ENCODE measurements at regions not wholly inside any gene's neighbourhood (a gene's known extent, or its start where the extent isn't known, plus 50 kb on each side); places are given as distances from the start of the nearest gene placed in this dataset.

DNA sequence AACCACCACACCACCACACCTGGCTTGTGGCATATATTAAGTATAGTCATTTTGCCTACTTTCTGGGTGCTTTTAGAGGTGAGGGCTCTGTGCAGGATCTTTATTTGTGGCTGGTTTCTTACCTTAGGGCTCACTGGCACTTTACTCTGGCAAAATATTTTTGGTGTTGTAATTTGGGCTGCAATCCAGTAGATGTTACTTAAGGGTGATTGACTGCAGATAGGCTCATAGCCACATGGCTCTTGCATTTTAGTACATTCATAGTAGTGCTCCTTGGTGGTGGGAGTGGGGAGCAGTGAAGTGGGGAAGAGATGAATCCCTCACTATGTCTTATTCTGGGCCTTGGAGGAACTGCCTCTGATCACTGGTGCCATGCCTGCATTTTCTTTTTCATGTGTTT, 376.1 kb upstream of the GRIN3A start:
- Histone ChIP-seq H3K9me3 (replicated peaks; ENCODE audit: insufficient read depth, low read length) (no peaks in the 10 kb centered on the region), H4K20me1 (ENCODE audit: insufficient read depth, low read length) (no peaks in the 10 kb centered on the region), H3K4me1 (ENCODE audit: low read length) (no peaks in the 10 kb centered on the region), H3K27me3 (replicated peaks; ENCODE audit: insufficient read depth, low read length) (no peaks in the 10 kb centered on the region), H3K4me2 (ENCODE audit: low read depth, low read length) (no peak overlapping the region), H3K9ac (ENCODE audit: low read length) (no peak overlapping the region), H3K4me3 (ENCODE audit: low read length) (no peak overlapping the region), H2AFZ (ENCODE audit: low read length) (no peak overlapping the region), H3K27ac (ENCODE audit: low read length) (no peak overlapping the region), H3K9me2 (replicated peaks; ENCODE audit: insufficient read depth, low read length) (no peaks in the 10 kb centered on the region), H3K79me2 (ENCODE audit: low read length) (no peaks in the 10 kb centered on the region), H3F3A (ENCODE audit: insufficient read depth, low read length) (no peaks in the 10 kb centered on the region), H3K36me3 (replicated peaks; ENCODE audit: insufficient read depth, low read length) (no peaks in the 10 kb centered on the region)
- no peak for DNase-seq
- TF ChIP-seq EZH2phosphoT487 (IDR thresholded peaks at IDR 0.05; ENCODE audit: low read length) (no peak), EZH2 (optimal IDR thresholded peaks at IDR 0.05; ENCODE audit: low read depth, low read length) (no peak)
- TF ChIP-seq, protein P1, sequence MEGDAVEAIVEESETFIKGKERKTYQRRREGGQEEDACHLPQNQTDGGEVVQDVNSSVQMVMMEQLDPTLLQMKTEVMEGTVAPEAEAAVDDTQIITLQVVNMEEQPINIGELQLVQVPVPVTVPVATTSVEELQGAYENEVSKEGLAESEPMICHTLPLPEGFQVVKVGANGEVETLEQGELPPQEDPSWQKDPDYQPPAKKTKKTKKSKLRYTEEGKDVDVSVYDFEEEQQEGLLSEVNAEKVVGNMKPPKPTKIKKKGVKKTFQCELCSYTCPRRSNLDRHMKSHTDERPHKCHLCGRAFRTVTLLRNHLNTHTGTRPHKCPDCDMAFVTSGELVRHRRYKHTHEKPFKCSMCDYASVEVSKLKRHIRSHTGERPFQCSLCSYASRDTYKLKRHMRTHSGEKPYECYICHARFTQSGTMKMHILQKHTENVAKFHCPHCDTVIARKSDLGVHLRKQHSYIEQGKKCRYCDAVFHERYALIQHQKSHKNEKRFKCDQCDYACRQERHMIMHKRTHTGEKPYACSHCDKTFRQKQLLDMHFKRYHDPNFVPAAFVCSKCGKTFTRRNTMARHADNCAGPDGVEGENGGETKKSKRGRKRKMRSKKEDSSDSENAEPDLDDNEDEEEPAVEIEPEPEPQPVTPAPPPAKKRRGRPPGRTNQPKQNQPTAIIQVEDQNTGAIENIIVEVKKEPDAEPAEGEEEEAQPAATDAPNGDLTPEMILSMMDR (IDR thresholded peaks at IDR 0.05; ENCODE audit: low read length): no peak

DNA sequence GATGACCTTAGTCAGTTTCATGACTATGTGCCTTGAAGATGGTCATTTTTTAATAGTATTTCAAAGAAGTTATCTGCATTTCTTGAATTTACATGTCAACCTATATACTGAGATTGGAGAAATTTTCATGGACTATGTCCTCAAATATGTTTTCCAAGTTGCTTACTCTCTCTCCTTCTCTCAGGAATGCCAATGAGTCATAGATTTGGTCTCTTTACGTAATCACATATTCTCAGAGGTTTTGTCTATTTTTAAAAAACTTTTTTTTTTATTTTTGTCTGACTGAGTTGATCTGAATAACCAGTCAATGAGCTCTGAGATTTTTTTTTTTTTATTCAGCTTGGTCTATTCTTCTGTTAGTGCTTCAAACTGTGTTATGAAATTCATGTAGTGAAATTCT, 374.7 kb upstream of the GRIN3A start:
- Histone ChIP-seq H3F3A (ENCODE audit: insufficient read depth, low read length) (no peaks in the 10 kb centered on the region), H2AFZ (ENCODE audit: low read length) (no peak overlapping the region), H3K4me2 (ENCODE audit: low read depth, low read length) (no peak overlapping the region), H3K4me3 (ENCODE audit: low read length) (no peak overlapping the region), H3K36me3 (replicated peaks; ENCODE audit: insufficient read depth, low read length) (no peaks in the 10 kb centered on the region), H3K9ac (ENCODE audit: low read length) (no peak overlapping the region), H3K27me3 (replicated peaks; ENCODE audit: insufficient read depth, low read length) (no peaks in the 10 kb centered on the region), H3K9me3 (replicated peaks; ENCODE audit: insufficient read depth, low read length) (no peaks in the 10 kb centered on the region), H3K9me2 (replicated peaks; ENCODE audit: insufficient read depth, low read length) (no peaks in the 10 kb centered on the region), H3K27ac (ENCODE audit: low read length) (no peak overlapping the region), H3K79me2 (ENCODE audit: low read length) (no peaks in the 10 kb centered on the region), H4K20me1 (ENCODE audit: insufficient read depth, low read length) (no peaks in the 10 kb centered on the region), H3K4me1 (ENCODE audit: low read length) (no peaks in the 10 kb centered on the region)
- TF ChIP-seq, protein P1 (IDR thresholded peaks at IDR 0.05; ENCODE audit: low read length): no peak
- no peak for DNase-seq

DNA sequence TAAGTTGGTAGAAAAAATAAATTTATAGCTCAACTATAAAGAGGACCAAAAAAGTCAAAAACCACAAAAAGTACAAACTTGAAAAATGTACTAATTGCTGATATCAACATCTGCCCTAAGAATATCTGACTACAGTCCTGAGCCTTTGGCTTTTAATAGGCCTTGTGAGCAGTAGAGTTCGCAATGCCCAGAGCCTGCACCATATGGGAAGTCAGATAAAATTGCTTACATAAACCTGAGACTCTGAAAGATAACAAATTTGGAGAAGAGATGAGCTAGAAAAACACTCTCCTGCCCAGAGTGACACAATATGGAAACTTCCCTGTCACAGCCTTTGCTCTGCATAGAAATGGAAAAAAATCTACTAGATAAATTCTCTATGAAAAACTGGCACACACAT, 368.0 kb upstream of the GRIN3A start:
- Histone ChIP-seq H3K9me3 (replicated peaks; ENCODE audit: insufficient read depth, low read length) (no peaks in the 10 kb centered on the region), H2AFZ (ENCODE audit: low read length) (no peak overlapping the region), H3K36me3 (replicated peaks; ENCODE audit: insufficient read depth, low read length) (no peaks in the 10 kb centered on the region), H3K4me2 (ENCODE audit: low read depth, low read length) (no peak overlapping the region), H3K4me1 (ENCODE audit: low read length) (no peaks in the 10 kb centered on the region), H3F3A (ENCODE audit: insufficient read depth, low read length) (no peaks in the 10 kb centered on the region), H3K9ac (ENCODE audit: low read length) (no peak overlapping the region), H3K27me3 (replicated peaks; ENCODE audit: insufficient read depth, low read length) (no peaks in the 10 kb centered on the region), H3K79me2 (ENCODE audit: low read length) (no peaks in the 10 kb centered on the region), H3K27ac (ENCODE audit: low read length) (no peak overlapping the region), H3K4me3 (ENCODE audit: low read length) (no peak overlapping the region), H4K20me1 (ENCODE audit: insufficient read depth, low read length) (no peaks in the 10 kb centered on the region), H3K9me2 (replicated peaks; ENCODE audit: insufficient read depth, low read length) (no peaks in the 10 kb centered on the region)
- TF ChIP-seq, protein P1 (IDR thresholded peaks at IDR 0.05; ENCODE audit: low read length): no peak
- TF ChIP-seq EZH2 (optimal IDR thresholded peaks at IDR 0.05; ENCODE audit: low read depth, low read length): no peak
- TF ChIP-seq EZH2phosphoT487 (IDR thresholded peaks at IDR 0.05; ENCODE audit: low read length): no peak
- no peak for DNase-seq

DNA sequence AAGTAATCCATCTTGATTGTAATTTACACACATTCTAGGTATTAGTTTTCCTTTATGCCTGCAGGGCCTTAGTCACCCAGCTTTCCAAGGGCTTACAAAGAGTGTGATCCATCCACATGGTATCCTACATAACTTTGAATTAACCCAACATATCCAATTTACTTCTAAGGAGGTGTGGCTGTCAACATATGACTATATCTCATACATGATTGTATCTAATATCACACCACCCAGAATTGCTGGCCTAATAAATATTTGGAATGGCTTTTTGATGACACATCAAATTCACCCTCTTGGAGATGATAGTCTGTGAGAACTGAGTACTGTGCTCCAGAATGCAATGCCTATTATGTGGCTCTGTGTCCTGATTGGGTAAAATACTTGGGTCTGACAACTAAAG, 363.3 kb upstream of the GRIN3A start:
- Histone ChIP-seq H3K36me3 (replicated peaks; ENCODE audit: insufficient read depth, low read length) (no peaks in the 10 kb centered on the region), H3K4me2 (ENCODE audit: low read depth, low read length) (no peak overlapping the region), H3K4me1 (ENCODE audit: low read length) (no peaks in the 10 kb centered on the region), H3K27me3 (replicated peaks; ENCODE audit: insufficient read depth, low read length) (no peaks in the 10 kb centered on the region), H3K27ac (ENCODE audit: low read length) (no peak overlapping the region), H4K20me1 (ENCODE audit: insufficient read depth, low read length) (no peaks in the 10 kb centered on the region), H3K79me2 (ENCODE audit: low read length) (no peaks in the 10 kb centered on the region), H2AFZ (ENCODE audit: low read length) (no peak overlapping the region), H3K9ac (ENCODE audit: low read length) (no peak overlapping the region), H3K4me3 (ENCODE audit: low read length) (no peak overlapping the region), H3F3A (ENCODE audit: insufficient read depth, low read length) (no peaks in the 10 kb centered on the region), H3K9me3 (replicated peaks; ENCODE audit: insufficient read depth, low read length) (no peaks in the 10 kb centered on the region), H3K9me2 (replicated peaks; ENCODE audit: insufficient read depth, low read length) (no peaks in the 10 kb centered on the region)
- DNase-seq: no peak
- TF ChIP-seq EZH2 (optimal IDR thresholded peaks at IDR 0.05; ENCODE audit: low read depth, low read length) (no peak), EZH2phosphoT487 (IDR thresholded peaks at IDR 0.05; ENCODE audit: low read length) (no peak)
- TF ChIP-seq, protein P1 (IDR thresholded peaks at IDR 0.05; ENCODE audit: low read length): no peak
